ENCODE measurements at regions not wholly inside any gene's neighbourhood (a gene's known extent, or its start where the extent isn't known, plus 50 kb on each side); places are given as distances from the start of the nearest gene placed in this dataset.

- no peaks in the 10 kb centered on the region for H3K9me3 ChIP-seq
- peak overlapping the region; percentile 84 to 97 for H3K27ac ChIP-seq
- H3K27me3 ChIP-seq, result no peaks in the 10 kb centered on the region
- intact Hi-C loops (cut with DNase I; ENCODE audit: low total_unique reads), result no loop called here
- peaks cover 15 to 17% of the 10 kb centered on the region in 2 donors for H3K4me1 ChIP-seq
- no peaks in the 10 kb centered on the region for H3K36me3 ChIP-seq
- TF ChIP-seq POLR2A (IDR thresholded peaks at IDR 0.05), result no peak
- TF ChIP-seq CTCF (IDR thresholded peaks at IDR 0.05), result peak; percentile 8 to 45 (median 33)
- no peak for DNase-seq
- H3K4me3 ChIP-seq, result no peak overlapping the region
These were observed 61.5 kb upstream of the CORO2B start for GRCh38 chr15:68517285-68517761.

- intact Hi-C loops (cut with DNase I; ENCODE audit: low total_unique reads), result no loop called here
- H3K27me3 ChIP-seq, result no peaks in the 10 kb centered on the region
- peak overlapping the region; percentile 84 to 97 for H3K27ac ChIP-seq
- no peaks in the 10 kb centered on the region for H3K36me3 ChIP-seq
- H3K4me1 ChIP-seq, result peaks cover 10 to 17% of the 10 kb centered on the region in 2 donors
- no peak for TF ChIP-seq CTCF (IDR thresholded peaks at IDR 0.05)
- no peak for TF ChIP-seq POLR2A (IDR thresholded peaks at IDR 0.05)
- DNase-seq, result no peak
- no peak overlapping the region for H3K4me3 ChIP-seq
- no peaks in the 10 kb centered on the region for H3K9me3 ChIP-seq
These were observed 60.7 kb upstream of the CORO2B start for GRCh38 chr15:68518046-68518445.

GRCh38 chr15:68518785-68519430, 59.9 kb upstream of the CORO2B start:
- intact Hi-C loops (cut with DNase I; ENCODE audit: low total_unique reads), result no loop called here
- no peaks in the 10 kb centered on the region for H3K27me3 ChIP-seq
- peak overlapping the region; percentile 84 to 97 for H3K27ac ChIP-seq
- peaks cover 19 to 23% of the 10 kb centered on the region in 2 donors for H3K4me1 ChIP-seq
- no peaks in the 10 kb centered on the region for H3K9me3 ChIP-seq
- no peak overlapping the region for H3K4me3 ChIP-seq
- no peak for TF ChIP-seq POLR2A (IDR thresholded peaks at IDR 0.05)
- no peak for TF ChIP-seq CTCF (IDR thresholded peaks at IDR 0.05)
- no peak for DNase-seq
- H3K36me3 ChIP-seq, result no peaks in the 10 kb centered on the region

- Histone ChIP-seq H3K27ac (peak overlapping the region; percentile 84 to 97), H3K36me3 (no peaks in the 10 kb centered on the region), H3K4me1 (peaks cover 6 to 30% of the 10 kb centered on the region in 2 donors), H3K27me3 (no peaks in the 10 kb centered on the region), H3K4me3 (no peak overlapping the region), H3K9me3 (no peaks in the 10 kb centered on the region)
- no peak for TF ChIP-seq POLR2A (IDR thresholded peaks at IDR 0.05)
- TF ChIP-seq CTCF (IDR thresholded peaks at IDR 0.05), result no peak
- DNase-seq, result peak; percentile 57 to 77
- intact Hi-C loops (cut with DNase I; ENCODE audit: low total_unique reads), result no loop called here
These were observed 53.8 kb upstream of the CORO2B start for GRCh38 chr15:68524753-68525584.

- Histone ChIP-seq H3K27me3 (no peaks in the 10 kb centered on the region), H3K4me3 (no peak overlapping the region), H3K36me3 (no peaks in the 10 kb centered on the region), H3K27ac (peak overlapping the region; percentile 84 to 97), H3K4me1 (peaks cover 6 to 30% of the 10 kb centered on the region in 2 donors), H3K9me3 (no peaks in the 10 kb centered on the region)
- TF ChIP-seq POLR2A (IDR thresholded peaks at IDR 0.05) (no peak), CTCF (IDR thresholded peaks at IDR 0.05) (no peak)
- intact Hi-C loops (cut with DNase I; ENCODE audit: low total_unique reads), result no loop called here
- DNase-seq, result no peak
These were observed 53.0 kb upstream of the CORO2B start for GRCh38 chr15:68525815-68526214.

All from uterus (tissue), 3 donors.